ENCODE measurements at regions not wholly inside any gene's neighbourhood (a gene's known extent, or its start where the extent isn't known, plus 50 kb on each side); places are given as distances from the start of the nearest gene placed in this dataset.

- Histone ChIP-seq H3K36me3 (ENCODE audit: insufficient read depth, low read length) (no peaks in the 10 kb centered on the region), H3F3A (ENCODE audit: insufficient read depth, low read length) (no peaks in the 10 kb centered on the region), H3K27ac (ENCODE audit: low read depth, low read length, poor library complexity, severe bottlenecking) (no peak overlapping the region), H3K9me3 (ENCODE audit: low read length) (no peaks in the 10 kb centered on the region), H3K9ac (ENCODE audit: low read length) (no peak overlapping the region), H3K4me2 (ENCODE audit: low read length) (no peak overlapping the region), H3K9me2 (ENCODE audit: low read depth, low read length) (no peaks in the 10 kb centered on the region), H2AFZ (ENCODE audit: low read length) (no peak overlapping the region), H3K4me1 (ENCODE audit: insufficient read depth, low read length, severe bottlenecking) (no peaks in the 10 kb centered on the region), H3K4me3 (ENCODE audit: low read depth, low read length, poor library complexity, severe bottlenecking) (no peak overlapping the region), H4K20me1 (ENCODE audit: insufficient read depth, low read length) (no peaks in the 10 kb centered on the region), H3K27me3 (ENCODE audit: insufficient read depth, low read length) (no peaks in the 10 kb centered on the region; the same call in 1 of the 2 replicates), H3K79me2 (ENCODE audit: insufficient read depth, low read length) (no peaks in the 10 kb centered on the region)
- TF ChIP-seq EZH2 (IDR thresholded peaks at IDR 0.05; ENCODE audit: borderline replicate concordance, low read length) = no peak
- TF ChIP-seq CTCF (IDR thresholded peaks at IDR 0.05; ENCODE audit: low read length) = no peak
These were observed 230.9 kb upstream of the MOCS1 start for GRCh38 chr6:40165036-40165709.

GRCh38 chr6:40164345-40164755 lies 230.1 kb upstream of the MOCS1 start:
- Histone ChIP-seq H3F3A (ENCODE audit: insufficient read depth, low read length) (no peaks in the 10 kb centered on the region), H3K36me3 (ENCODE audit: insufficient read depth, low read length) (no peaks in the 10 kb centered on the region), H3K4me2 (ENCODE audit: low read length) (no peak overlapping the region), H4K20me1 (ENCODE audit: insufficient read depth, low read length) (no peaks in the 10 kb centered on the region), H3K9me3 (ENCODE audit: low read length) (no peaks in the 10 kb centered on the region), H2AFZ (ENCODE audit: low read length) (no peak overlapping the region), H3K9ac (ENCODE audit: low read length) (no peak overlapping the region), H3K4me3 (ENCODE audit: low read depth, low read length, poor library complexity, severe bottlenecking) (no peak overlapping the region), H3K79me2 (ENCODE audit: insufficient read depth, low read length) (no peaks in the 10 kb centered on the region), H3K27me3 (ENCODE audit: insufficient read depth, low read length) (no peaks in the 10 kb centered on the region; the same call in 1 of the 2 replicates), H3K27ac (ENCODE audit: low read depth, low read length, poor library complexity, severe bottlenecking) (no peak overlapping the region), H3K9me2 (ENCODE audit: low read depth, low read length) (no peaks in the 10 kb centered on the region), H3K4me1 (ENCODE audit: insufficient read depth, low read length, severe bottlenecking) (no peaks in the 10 kb centered on the region)
- TF ChIP-seq EZH2 (IDR thresholded peaks at IDR 0.05; ENCODE audit: borderline replicate concordance, low read length) (no peak), CTCF (IDR thresholded peaks at IDR 0.05; ENCODE audit: low read length) (no peak)

GRCh38 chr6:40163924-40164323 lies 229.7 kb upstream of the MOCS1 start:
- H3K79me2 ChIP-seq (ENCODE audit: insufficient read depth, low read length) = no peaks in the 10 kb centered on the region
- no peak overlapping the region for H3K27ac ChIP-seq (ENCODE audit: low read depth, low read length, poor library complexity, severe bottlenecking)
- H3K4me3 ChIP-seq (ENCODE audit: low read depth, low read length, poor library complexity, severe bottlenecking) = no peak overlapping the region
- H3F3A ChIP-seq (ENCODE audit: insufficient read depth, low read length) = no peaks in the 10 kb centered on the region
- no peaks in the 10 kb centered on the region for H4K20me1 ChIP-seq (ENCODE audit: insufficient read depth, low read length)
- no peak overlapping the region for H2AFZ ChIP-seq (ENCODE audit: low read length)
- H3K9ac ChIP-seq (ENCODE audit: low read length) = no peak overlapping the region
- H3K4me1 ChIP-seq (ENCODE audit: insufficient read depth, low read length, severe bottlenecking) = no peaks in the 10 kb centered on the region
- no peaks in the 10 kb centered on the region for H3K36me3 ChIP-seq (ENCODE audit: insufficient read depth, low read length)
- H3K9me2 ChIP-seq (ENCODE audit: low read depth, low read length) = no peaks in the 10 kb centered on the region
- TF ChIP-seq CTCF (IDR thresholded peaks at IDR 0.05; ENCODE audit: low read length) = no peak
- no peaks in the 10 kb centered on the region for H3K9me3 ChIP-seq (ENCODE audit: low read length)
- no peak overlapping the region for H3K4me2 ChIP-seq (ENCODE audit: low read length)
- H3K27me3 ChIP-seq (ENCODE audit: insufficient read depth, low read length) = no peaks in the 10 kb centered on the region; the same call in 1 of the 2 replicates

All from OCI-LY1 (cell line).